Neuron (in vitro differentiated cells): ENCODE measurements at regions not wholly inside any gene's neighbourhood (a gene's known extent, or its start where the extent isn't known, plus 50 kb on each side); places are given as distances from the start of the nearest gene placed in this dataset.

Experiments
- H2AFZ ChIP-seq: one replicate; pipeline ENCODE4 v1.6.1; 2013; ENCODE audit warnings: low read depth, mild to moderate bottlenecking, inconsistent platforms, low read length, moderate library complexity
- H3K27me3 ChIP-seq: one replicate; pipeline ENCODE4 v1.6.1; 2013; ENCODE audit warnings: low read length; ENCODE audit not compliant: insufficient read depth
- H3K36me3 ChIP-seq: one replicate; pipeline ENCODE4 v1.6.1; 2013; ENCODE audit warnings: low read length; ENCODE audit not compliant: insufficient read depth
- H3K4me1 ChIP-seq: one replicate; pipeline ENCODE4 v1.6.1; 2013; ENCODE audit warnings: low read length; ENCODE audit not compliant: insufficient read depth
- H3K4me3 ChIP-seq: 2 replicates; pipeline ENCODE4 v1.5.1; 2013; ENCODE audit warnings: mild to moderate bottlenecking, low read length, moderate library complexity
- H3K9me3 ChIP-seq: one replicate; pipeline ENCODE4 v1.6.1; 2013; ENCODE audit warnings: low read length

DNA sequence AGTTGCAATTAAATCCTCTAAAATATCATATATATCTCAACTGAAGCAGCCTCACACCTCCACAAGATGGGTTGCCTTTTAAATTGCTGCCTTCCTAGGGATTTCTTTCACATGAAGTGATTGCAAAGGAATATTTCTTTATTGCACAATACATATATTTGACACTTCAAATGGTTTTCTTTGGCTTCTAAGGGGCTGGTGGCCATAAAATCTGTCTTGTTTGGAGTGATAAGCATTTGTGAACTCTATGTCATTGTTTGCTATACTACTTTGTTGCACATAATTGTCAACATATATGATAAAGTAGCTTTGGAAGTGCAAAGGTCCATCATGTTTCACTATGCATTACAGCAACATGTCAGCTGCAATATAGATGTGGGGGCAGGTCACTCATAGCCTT, 2380.9 kb downstream of the PCDH9 start:
- no peaks in the 10 kb centered on the region for H3K27me3 ChIP-seq
- H2AFZ ChIP-seq = no peak overlapping the region
- no peaks in the 10 kb centered on the region for H3K9me3 ChIP-seq
- no peak overlapping the region for H3K4me3 ChIP-seq
- peaks cover 14% of the 10 kb centered on the region for H3K4me1 ChIP-seq
- H3K36me3 ChIP-seq = no peaks in the 10 kb centered on the region

DNA sequence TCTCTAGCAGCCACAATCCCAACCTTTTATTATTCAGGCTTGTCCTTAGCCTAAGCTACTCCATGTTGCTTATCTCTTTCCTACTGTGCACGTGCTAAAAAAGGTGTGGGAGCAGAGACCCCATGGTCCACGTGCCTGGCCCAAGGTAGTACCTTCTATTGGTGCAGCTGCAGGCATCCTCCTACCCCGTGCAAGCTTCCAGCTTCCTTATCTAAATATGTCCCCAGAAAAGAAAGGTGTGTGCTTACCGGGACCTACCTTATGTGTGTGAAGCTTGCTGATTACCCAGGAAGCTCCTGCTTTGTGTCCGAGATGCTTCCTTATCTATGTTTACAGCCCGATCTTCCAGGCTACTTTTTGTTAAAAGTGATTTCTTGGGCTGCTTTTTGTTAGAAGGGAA, 2382.4 kb downstream of the PCDH9 start:
- Histone ChIP-seq H3K36me3 (no peaks in the 10 kb centered on the region), H3K27me3 (no peaks in the 10 kb centered on the region), H2AFZ (no peak overlapping the region), H3K9me3 (no peaks in the 10 kb centered on the region), H3K4me3 (no peak overlapping the region), H3K4me1 (peaks cover 14% of the 10 kb centered on the region)

DNA sequence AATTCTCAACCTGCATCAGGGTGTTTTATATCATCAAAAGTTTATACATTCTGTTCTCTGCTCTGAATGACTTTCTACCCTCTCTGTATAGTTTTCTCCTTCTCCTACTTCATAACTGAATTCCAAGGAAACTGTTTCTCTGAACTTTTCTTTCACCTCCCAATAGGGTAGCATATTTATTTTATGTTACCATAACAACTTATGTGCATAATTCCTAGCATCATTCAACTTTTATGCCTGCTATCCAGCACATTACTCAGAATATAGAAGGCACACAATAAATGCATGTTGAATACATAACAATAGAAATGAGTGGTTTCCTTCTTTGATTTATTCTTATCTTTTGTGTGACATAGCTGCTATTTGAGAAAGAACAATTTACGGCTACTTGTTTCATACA, 2385.0 kb downstream of the PCDH9 start:
- Histone ChIP-seq H3K4me3 (no peak overlapping the region), H3K4me1 (peaks cover 10% of the 10 kb centered on the region), H3K36me3 (no peaks in the 10 kb centered on the region), H2AFZ (no peak overlapping the region), H3K27me3 (no peaks in the 10 kb centered on the region), H3K9me3 (no peaks in the 10 kb centered on the region)

GRCh38 chr13:64819081-64819480, 2411.1 kb downstream of the PCDH9 start:
- Histone ChIP-seq H3K4me1 (peaks cover 2% of the 10 kb centered on the region), H3K27me3 (no peaks in the 10 kb centered on the region), H2AFZ (no peak overlapping the region), H3K4me3 (no peak overlapping the region), H3K36me3 (no peaks in the 10 kb centered on the region), H3K9me3 (no peaks in the 10 kb centered on the region)

- Histone ChIP-seq H3K4me1 (peaks cover 2% of the 10 kb centered on the region), H3K27me3 (no peaks in the 10 kb centered on the region), H3K9me3 (no peaks in the 10 kb centered on the region), H3K36me3 (no peaks in the 10 kb centered on the region), H2AFZ (no peak overlapping the region), H3K4me3 (no peak overlapping the region)
Observed at GRCh38 chr13:64817691-64818090, 2412.4 kb downstream of the PCDH9 start.

DNA sequence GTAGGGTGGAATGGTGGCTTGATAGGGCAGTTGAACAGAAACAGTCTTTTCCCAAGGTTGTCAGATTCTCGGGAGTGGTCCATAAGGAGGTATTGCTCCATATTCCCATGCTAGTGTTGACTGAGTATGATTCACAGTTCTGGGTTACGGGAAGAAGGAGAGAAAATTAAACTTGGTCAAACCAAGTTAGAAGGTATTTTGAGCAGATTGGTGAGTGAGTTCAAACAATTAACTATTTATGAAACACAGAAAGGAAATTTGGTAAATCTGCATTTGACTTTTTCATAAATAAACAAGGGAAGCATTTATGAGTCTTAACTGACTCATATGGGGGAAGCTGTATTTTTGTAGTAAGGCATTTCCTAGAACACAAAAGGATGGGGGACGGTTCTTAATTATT, 2419.4 kb downstream of the PCDH9 start:
- H3K4me3 ChIP-seq = no peak overlapping the region
- no peaks in the 10 kb centered on the region for H3K36me3 ChIP-seq
- H2AFZ ChIP-seq = no peak overlapping the region
- H3K27me3 ChIP-seq = no peaks in the 10 kb centered on the region
- no peaks in the 10 kb centered on the region for H3K4me1 ChIP-seq
- H3K9me3 ChIP-seq = peaks cover 2% of the 10 kb centered on the region

- H3K36me3 ChIP-seq = no peaks in the 10 kb centered on the region
- H2AFZ ChIP-seq = no peak overlapping the region
- no peak overlapping the region for H3K4me3 ChIP-seq
- H3K4me1 ChIP-seq = no peaks in the 10 kb centered on the region
- no peaks in the 10 kb centered on the region for H3K27me3 ChIP-seq
- H3K9me3 ChIP-seq = peaks cover 2% of the 10 kb centered on the region
Observed at GRCh38 chr13:64808704-64809103, 2421.4 kb downstream of the PCDH9 start.

- H3K9me3 ChIP-seq = no peaks in the 10 kb centered on the region
- no peak overlapping the region for H2AFZ ChIP-seq
- no peak overlapping the region for H3K4me3 ChIP-seq
- no peaks in the 10 kb centered on the region for H3K36me3 ChIP-seq
- no peaks in the 10 kb centered on the region for H3K4me1 ChIP-seq
- no peaks in the 10 kb centered on the region for H3K27me3 ChIP-seq
Observed at GRCh38 chr13:64801768-64802167, 2428.4 kb downstream of the PCDH9 start.

DNA sequence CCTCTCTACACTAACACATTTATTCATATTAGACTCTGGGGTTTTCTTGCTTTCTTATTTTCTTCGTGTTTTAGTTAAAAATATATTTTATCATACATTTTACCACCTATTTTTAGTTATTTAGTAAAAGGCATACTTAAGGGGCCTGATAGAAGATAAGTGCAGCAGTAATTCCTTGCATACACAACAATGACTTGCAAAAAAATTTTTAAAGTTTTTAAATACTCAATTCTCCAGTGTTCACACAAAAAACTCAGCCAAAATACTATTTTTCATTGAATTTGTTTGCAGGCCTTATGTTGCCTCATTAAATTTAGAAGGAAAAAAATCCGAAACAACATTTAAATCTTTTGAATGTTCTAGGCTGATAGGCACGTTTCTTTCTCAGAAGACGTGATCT, 2431.7 kb downstream of the PCDH9 start:
- no peaks in the 10 kb centered on the region for H3K27me3 ChIP-seq
- no peaks in the 10 kb centered on the region for H3K36me3 ChIP-seq
- no peaks in the 10 kb centered on the region for H3K4me1 ChIP-seq
- no peak overlapping the region for H3K4me3 ChIP-seq
- H2AFZ ChIP-seq = no peak overlapping the region
- H3K9me3 ChIP-seq = no peaks in the 10 kb centered on the region

- Histone ChIP-seq H2AFZ (no peak overlapping the region), H3K4me1 (no peaks in the 10 kb centered on the region), H3K9me3 (no peaks in the 10 kb centered on the region), H3K27me3 (no peaks in the 10 kb centered on the region), H3K36me3 (no peaks in the 10 kb centered on the region), H3K4me3 (no peak overlapping the region)
Observed at GRCh38 chr13:64793592-64793991, 2436.5 kb downstream of the PCDH9 start.

DNA sequence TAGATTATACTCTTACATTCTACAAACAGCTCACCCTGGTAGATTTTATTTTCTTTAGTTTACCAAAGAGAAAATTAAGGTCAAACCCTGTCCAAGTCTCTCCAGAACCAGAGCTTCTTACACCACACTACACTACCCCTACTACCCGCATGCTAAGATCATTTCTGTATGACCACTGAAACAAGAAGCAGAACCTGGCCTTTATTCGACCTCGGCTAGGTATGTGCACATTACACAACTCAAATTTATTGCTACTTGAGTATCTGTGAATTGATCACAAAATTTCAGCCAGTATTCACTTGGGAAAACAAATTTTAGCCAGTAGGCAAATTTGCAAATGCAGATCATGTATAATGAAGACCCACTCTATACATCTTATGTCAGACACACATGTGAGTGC, 2437.0 kb downstream of the PCDH9 start:
- H3K36me3 ChIP-seq = no peaks in the 10 kb centered on the region
- no peaks in the 10 kb centered on the region for H3K27me3 ChIP-seq
- H3K4me3 ChIP-seq = no peak overlapping the region
- no peak overlapping the region for H2AFZ ChIP-seq
- H3K9me3 ChIP-seq = no peaks in the 10 kb centered on the region
- H3K4me1 ChIP-seq = no peaks in the 10 kb centered on the region

DNA sequence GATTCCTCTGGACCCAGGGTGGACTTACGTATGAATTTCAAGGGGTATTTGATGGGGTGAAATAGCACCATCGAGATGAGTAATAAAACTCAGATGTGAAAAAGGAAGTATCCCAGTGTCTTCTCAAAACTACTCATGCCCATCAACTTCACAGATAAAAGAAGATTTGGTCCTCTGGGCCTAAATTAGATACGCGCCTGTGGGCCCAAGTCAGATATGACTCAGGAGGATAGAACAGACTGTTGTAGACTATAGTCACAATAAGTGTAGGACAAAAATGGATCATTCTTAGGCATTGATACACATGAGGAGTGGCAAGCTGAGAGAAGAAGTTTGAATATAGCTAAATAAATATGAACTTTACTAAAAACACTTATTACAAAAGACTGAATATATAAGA, 2438.8 kb downstream of the PCDH9 start:
- no peaks in the 10 kb centered on the region for H3K9me3 ChIP-seq
- H3K4me1 ChIP-seq = no peaks in the 10 kb centered on the region

GRCh38 chr13:64782466-64782865, 2447.7 kb downstream of the PCDH9 start:
- no peak overlapping the region for H2AFZ ChIP-seq
- no peaks in the 10 kb centered on the region for H3K36me3 ChIP-seq
- H3K4me1 ChIP-seq = no peaks in the 10 kb centered on the region
- no peak overlapping the region for H3K4me3 ChIP-seq
- no peaks in the 10 kb centered on the region for H3K27me3 ChIP-seq
- H3K9me3 ChIP-seq = no peaks in the 10 kb centered on the region

More for the DNA sequence above, 2438.8 kb downstream of the PCDH9 start:
- Histone ChIP-seq H3K27me3 (no peaks in the 10 kb centered on the region), H3K4me3 (no peak overlapping the region), H2AFZ (no peak overlapping the region), H3K36me3 (no peaks in the 10 kb centered on the region)

GRCh38 chr13:64778002-64778401, 2452.1 kb downstream of the PCDH9 start:
- no peaks in the 10 kb centered on the region for H3K36me3 ChIP-seq
- H3K27me3 ChIP-seq = no peaks in the 10 kb centered on the region
- H3K9me3 ChIP-seq = no peaks in the 10 kb centered on the region
- no peaks in the 10 kb centered on the region for H3K4me1 ChIP-seq
- no peak overlapping the region for H2AFZ ChIP-seq
- no peak overlapping the region for H3K4me3 ChIP-seq
